GM23338 (cell line): ENCODE measurements at regions not wholly inside any gene's neighbourhood (a gene's known extent, or its start where the extent isn't known, plus 50 kb on each side); places are given as distances from the start of the nearest gene placed in this dataset.

Experiments
- ATAC-seq: fragments of 200-7000 bp; cut with Tn5 transposase; 3 replicates; pipeline ENCODE4 v1.9.1; 2020
- DNase-seq: peaks from one replicate; pipeline ENCODE4 v3.0.0-alpha.2; 2015; ENCODE audit warnings: low spot score
- H2AFZ ChIP-seq: fragments of 200-600 bp; sonication (generic); 2 replicates; pipeline ENCODE4 v1.8.0; 2016; ENCODE audit warnings: antibody characterized with exemption, mild to moderate bottlenecking, moderate library complexity
- H3F3A ChIP-seq: fragments of 200-600 bp; sonication (generic); replicated peaks from 2 replicates; pipeline ENCODE4 v1.8.0; 2017; ENCODE audit warnings: antibody characterized with exemption, mixed run types, low read depth
- H3K27ac ChIP-seq: fragments of 200-600 bp; sonication (generic); 2 replicates; pipeline ENCODE4 v1.6.1; 2016; ENCODE audit warnings: low read depth
- H3K27me3 ChIP-seq: fragments of 200-600 bp; sonication (generic); 2 replicates; pipeline ENCODE4 v1.8.0; 2016; ENCODE audit warnings: mild to moderate bottlenecking, mixed run types, moderate library complexity; ENCODE audit not compliant: insufficient read depth
- H3K36me3 ChIP-seq: fragments of 200-600 bp; sonication (generic); 2 replicates; pipeline ENCODE4 v1.8.0; 2016; ENCODE audit warnings: mild to moderate bottlenecking; ENCODE audit not compliant: insufficient read depth
- H3K4me1 ChIP-seq: fragments of 200-600 bp; sonication (generic); 2 replicates; pipeline ENCODE4 v1.8.0; 2016; ENCODE audit warnings: mild to moderate bottlenecking, moderate library complexity; ENCODE audit not compliant: insufficient read depth
- H3K4me2 ChIP-seq: fragments of 200-600 bp; sonication (generic); 2 replicates; pipeline ENCODE4 v1.7.1; 2017; ENCODE audit warnings: mixed run types
- H3K4me3 ChIP-seq: fragments of 200-600 bp; sonication (generic); 2 replicates; pipeline ENCODE4 v1.6.1; 2016; ENCODE audit warnings: mixed run types
- H3K79me2 ChIP-seq: fragments of 200-600 bp; sonication (generic); replicated peaks from 2 replicates; pipeline ENCODE4 v1.8.0; 2017; ENCODE audit warnings: mild to moderate bottlenecking; ENCODE audit not compliant: insufficient read depth
- H3K9me2 ChIP-seq: fragments of 200-600 bp; sonication (generic); 2 replicates; pipeline ENCODE4 v1.8.0; 2017; ENCODE audit not compliant: insufficient read depth
- H4K20me1 ChIP-seq: fragments of 200-600 bp; sonication (generic); replicated peaks from 2 replicates; pipeline ENCODE4 v1.8.0; 2017; ENCODE audit warnings: mild to moderate bottlenecking; ENCODE audit not compliant: insufficient read depth
- H3K27ac Mint-ChIP-seq: 2 replicates; pipeline ENCODE4 v1.8.0; 2020; ENCODE audit warnings: inconsistent platforms, mild to moderate bottlenecking, moderate library complexity, mixed read lengths
- H3K27me3 Mint-ChIP-seq: 3 replicates; pipeline ENCODE4 v1.8.0; 2022; ENCODE audit warnings: low read depth, mild to moderate bottlenecking, moderate library complexity, mixed read lengths, inconsistent platforms; ENCODE audit not compliant: insufficient read depth, poor library complexity
- H3K36me3 Mint-ChIP-seq: 3 replicates; pipeline ENCODE4 v1.8.0; 2021; ENCODE audit warnings: low read depth, mild to moderate bottlenecking, inconsistent platforms, moderate library complexity, mixed read lengths
- H3K4me1 Mint-ChIP-seq: 3 replicates; pipeline ENCODE4 v1.8.0; 2020; ENCODE audit warnings: mild to moderate bottlenecking, inconsistent platforms, mixed read lengths
- H3K4me3 Mint-ChIP-seq: 3 replicates; pipeline ENCODE4 v1.8.0; 2021; ENCODE audit warnings: moderate library complexity, mild to moderate bottlenecking, inconsistent platforms, mixed read lengths
- H3K9me3 Mint-ChIP-seq: 3 replicates; pipeline ENCODE4 v1.8.0; 2020; ENCODE audit warnings: moderate library complexity, mild to moderate bottlenecking, inconsistent platforms, mixed read lengths
- CREB1 ChIP-seq: fragments of 250-450 bp; sonication (Bioruptor Pico); IDR thresholded peaks from 2 replicates; pipeline ENCODE4 v1.5.0; 2020; ENCODE audit warnings: low read depth, mild to moderate bottlenecking, moderate library complexity
- CTCF ChIP-seq, 2 experiments: fragments of 200-600 bp in 1 of 2; sonication (generic) in 1 of 2; conservative IDR thresholded peaks; 2 replicates each; pipeline versions ENCODE4 v1.5.1 to v1.6.1; 2016 to 2017; ENCODE audit warnings: antibody characterized with exemption in 2 of 2, low read depth in 2 of 2, mild to moderate bottlenecking in 2 of 2, moderate library complexity in 1 of 2
- ETS1 ChIP-seq: IDR thresholded peaks from 2 replicates; pipeline ENCODE4 v1.6.1; 2016; ENCODE audit warnings: antibody characterized with exemption
- EZH2 ChIP-seq: fragments of 200-600 bp; sonication (generic); IDR thresholded peaks from one replicate; pipeline ENCODE4 v1.8.0; 2017; ENCODE audit warnings: antibody characterized with exemption, mild to moderate bottlenecking, low read depth; ENCODE audit not compliant: unreplicated experiment
- EZH2phosphoT487 ChIP-seq: fragments of 200-600 bp; sonication (generic); IDR thresholded peaks from one replicate; pipeline ENCODE4 v1.8.1; 2018; ENCODE audit warnings: antibody characterized with exemption; ENCODE audit not compliant: unreplicated experiment
- JUNB ChIP-seq: IDR thresholded peaks from one replicate; pipeline ENCODE4 v1.6.1; 2016; ENCODE audit warnings: antibody characterized with exemption; ENCODE audit not compliant: unreplicated experiment
- NANOG ChIP-seq: IDR thresholded peaks from 2 replicates; pipeline ENCODE4 v1.6.1; 2016; ENCODE audit warnings: antibody characterized with exemption, borderline replicate concordance
- POLR2AphosphoS5 ChIP-seq: IDR thresholded peaks from 2 replicates; pipeline ENCODE4 v1.6.1; 2016; ENCODE audit warnings: antibody characterized with exemption, low read depth
- REST ChIP-seq: IDR thresholded peaks from one replicate; pipeline ENCODE4 v1.6.1; 2018; ENCODE audit warnings: antibody characterized with exemption; ENCODE audit not compliant: unreplicated experiment
- STAT1 ChIP-seq: IDR thresholded peaks from one replicate; pipeline ENCODE4 v1.6.1; 2016; ENCODE audit warnings: antibody characterized with exemption; ENCODE audit not compliant: unreplicated experiment
- ZNF114 ChIP-seq: fragments of 250-450 bp; sonication (Bioruptor Pico); IDR thresholded peaks from 2 replicates; pipeline ENCODE4 v1.5.0; 2020; ENCODE audit warnings: mild to moderate bottlenecking, moderate library complexity
- ZNF331 ChIP-seq: fragments of 250-450 bp; sonication (Bioruptor Pico); IDR thresholded peaks from 2 replicates; pipeline ENCODE4 v1.5.0; 2020; ENCODE audit warnings: low read depth, mild to moderate bottlenecking, moderate library complexity
- TF ChIP-seq, protein P1 (sequence below): fragments of 250-450 bp; sonication (Bioruptor Pico); IDR thresholded peaks from 2 replicates; pipeline ENCODE4 v1.5.0; 2020; ENCODE audit warnings: mild to moderate bottlenecking, moderate library complexity

DNA sequence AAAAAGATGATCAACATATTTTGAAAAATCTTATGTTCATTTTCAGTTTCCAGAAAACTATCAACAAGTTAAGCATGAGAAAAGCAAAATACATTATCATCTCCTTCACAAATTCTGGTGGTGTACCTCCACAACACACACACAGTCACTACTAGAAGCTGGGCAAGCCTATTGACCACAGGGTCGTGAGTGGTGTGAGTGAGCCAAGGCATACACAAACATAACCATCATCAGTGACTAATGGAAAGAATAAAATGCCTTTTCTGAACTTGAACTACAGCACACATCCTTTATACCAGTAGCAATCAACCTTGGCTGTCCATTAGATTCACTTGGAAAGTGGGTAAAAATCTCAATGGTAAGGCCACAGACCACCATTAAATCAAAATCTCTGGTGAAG is 180.2 kb downstream of the FAM47B start:
- 0 out of 3 replicates have a peak, but pooled peaks cover 2% of the 10 kb centered on the region for H3K9me3 Mint-ChIP-seq
- H3K27me3 ChIP-seq = no peaks in the 10 kb centered on the region
- DNase-seq = no peak

More for the DNA sequence above, 180.2 kb downstream of the FAM47B start:
- no peaks in the 10 kb centered on the region for H3K9me2 ChIP-seq
- H3K4me3 Mint-ChIP-seq = no peak overlapping the region
- no peak for ATAC-seq
- H3K27ac ChIP-seq = no peak overlapping the region
- no peaks in the 10 kb centered on the region for H4K20me1 ChIP-seq
- H3K36me3 ChIP-seq = no peaks in the 10 kb centered on the region
- no peaks in the 10 kb centered on the region for H3F3A ChIP-seq
- H3K4me2 ChIP-seq = no peak overlapping the region
- no peaks in the 10 kb centered on the region for H3K36me3 Mint-ChIP-seq
- peaks cover 3% of the 10 kb centered on the region; the same call in 1 of the 3 replicates for H3K4me1 Mint-ChIP-seq
- H3K79me2 ChIP-seq = no peaks in the 10 kb centered on the region
- H2AFZ ChIP-seq = no peak overlapping the region
- no peak overlapping the region for H3K4me3 ChIP-seq
- no peak overlapping the region for H3K27ac Mint-ChIP-seq
- no peak for TF ChIP-seq EZH2
- TF ChIP-seq EZH2phosphoT487 = no peak
- no peak for TF ChIP-seq CREB1 (CRISPR knock-in tag)
- no peak for TF ChIP-seq NANOG
- TF ChIP-seq, protein P1, sequence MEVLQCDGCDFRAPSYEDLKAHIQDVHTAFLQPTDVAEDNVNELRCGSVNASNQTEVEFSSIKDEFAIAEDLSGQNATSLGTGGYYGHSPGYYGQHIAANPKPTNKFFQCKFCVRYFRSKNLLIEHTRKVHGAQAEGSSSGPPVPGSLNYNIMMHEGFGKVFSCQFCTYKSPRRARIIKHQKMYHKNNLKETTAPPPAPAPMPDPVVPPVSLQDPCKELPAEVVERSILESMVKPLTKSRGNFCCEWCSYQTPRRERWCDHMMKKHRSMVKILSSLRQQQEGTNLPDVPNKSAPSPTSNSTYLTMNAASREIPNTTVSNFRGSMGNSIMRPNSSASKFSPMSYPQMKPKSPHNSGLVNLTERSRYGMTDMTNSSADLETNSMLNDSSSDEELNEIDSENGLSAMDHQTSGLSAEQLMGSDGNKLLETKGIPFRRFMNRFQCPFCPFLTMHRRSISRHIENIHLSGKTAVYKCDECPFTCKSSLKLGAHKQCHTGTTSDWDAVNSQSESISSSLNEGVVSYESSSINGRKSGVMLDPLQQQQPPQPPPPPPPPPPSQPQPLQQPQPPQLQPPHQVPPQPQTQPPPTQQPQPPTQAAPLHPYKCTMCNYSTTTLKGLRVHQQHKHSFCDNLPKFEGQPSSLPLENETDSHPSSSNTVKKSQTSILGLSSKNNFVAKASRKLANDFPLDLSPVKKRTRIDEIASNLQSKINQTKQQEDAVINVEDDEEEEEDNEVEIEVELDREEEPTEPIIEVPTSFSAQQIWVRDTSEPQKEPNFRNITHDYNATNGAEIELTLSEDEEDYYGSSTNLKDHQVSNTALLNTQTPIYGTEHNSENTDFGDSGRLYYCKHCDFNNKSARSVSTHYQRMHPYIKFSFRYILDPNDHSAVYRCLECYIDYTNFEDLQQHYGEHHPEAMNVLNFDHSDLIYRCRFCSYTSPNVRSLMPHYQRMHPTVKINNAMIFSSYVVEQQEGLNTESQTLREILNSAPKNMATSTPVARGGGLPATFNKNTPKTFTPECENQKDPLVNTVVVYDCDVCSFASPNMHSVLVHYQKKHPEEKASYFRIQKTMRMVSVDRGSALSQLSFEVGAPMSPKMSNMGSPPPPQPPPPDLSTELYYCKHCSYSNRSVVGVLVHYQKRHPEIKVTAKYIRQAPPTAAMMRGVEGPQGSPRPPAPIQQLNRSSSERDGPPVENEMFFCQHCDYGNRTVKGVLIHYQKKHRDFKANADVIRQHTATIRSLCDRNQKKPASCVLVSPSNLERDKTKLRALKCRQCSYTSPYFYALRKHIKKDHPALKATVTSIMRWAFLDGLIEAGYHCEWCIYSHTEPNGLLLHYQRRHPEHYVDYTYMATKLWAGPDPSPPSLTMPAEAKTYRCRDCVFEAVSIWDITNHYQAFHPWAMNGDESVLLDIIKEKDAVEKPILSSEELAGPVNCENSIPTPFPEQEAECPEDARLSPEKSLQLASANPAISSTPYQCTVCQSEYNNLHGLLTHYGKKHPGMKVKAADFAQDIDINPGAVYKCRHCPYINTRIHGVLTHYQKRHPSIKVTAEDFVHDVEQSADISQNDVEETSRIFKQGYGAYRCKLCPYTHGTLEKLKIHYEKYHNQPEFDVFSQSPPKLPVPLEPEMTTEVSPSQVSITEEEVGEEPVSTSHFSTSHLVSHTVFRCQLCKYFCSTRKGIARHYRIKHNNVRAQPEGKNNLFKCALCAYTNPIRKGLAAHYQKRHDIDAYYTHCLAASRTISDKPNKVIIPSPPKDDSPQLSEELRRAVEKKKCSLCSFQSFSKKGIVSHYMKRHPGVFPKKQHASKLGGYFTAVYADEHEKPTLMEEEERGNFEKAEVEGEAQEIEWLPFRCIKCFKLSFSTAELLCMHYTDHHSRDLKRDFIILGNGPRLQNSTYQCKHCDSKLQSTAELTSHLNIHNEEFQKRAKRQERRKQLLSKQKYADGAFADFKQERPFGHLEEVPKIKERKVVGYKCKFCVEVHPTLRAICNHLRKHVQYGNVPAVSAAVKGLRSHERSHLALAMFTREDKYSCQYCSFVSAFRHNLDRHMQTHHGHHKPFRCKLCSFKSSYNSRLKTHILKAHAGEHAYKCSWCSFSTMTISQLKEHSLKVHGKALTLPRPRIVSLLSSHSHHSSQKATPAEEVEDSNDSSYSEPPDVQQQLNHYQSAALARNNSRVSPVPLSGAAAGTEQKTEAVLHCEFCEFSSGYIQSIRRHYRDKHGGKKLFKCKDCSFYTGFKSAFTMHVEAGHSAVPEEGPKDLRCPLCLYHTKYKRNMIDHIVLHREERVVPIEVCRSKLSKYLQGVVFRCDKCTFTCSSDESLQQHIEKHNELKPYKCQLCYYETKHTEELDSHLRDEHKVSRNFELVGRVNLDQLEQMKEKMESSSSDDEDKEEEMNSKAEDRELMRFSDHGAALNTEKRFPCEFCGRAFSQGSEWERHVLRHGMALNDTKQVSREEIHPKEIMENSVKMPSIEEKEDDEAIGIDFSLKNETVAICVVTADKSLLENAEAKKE (CRISPR knock-in tag) = no peak
- TF ChIP-seq ETS1 = no peak
- no peak for TF ChIP-seq REST
- TF ChIP-seq POLR2AphosphoS5 = no peak
- no peak for TF ChIP-seq STAT1
- no peak for TF ChIP-seq ZNF331 (CRISPR knock-in tag)
- no peak for TF ChIP-seq JUNB
- TF ChIP-seq ZNF114 (CRISPR knock-in tag) = no peak
- no peak for TF ChIP-seq CTCF (conservative IDR thresholded peaks at IDR 0.05; ENCODE audit: low read depth in 2 of 2)
- H3K4me1 ChIP-seq = no peaks in the 10 kb centered on the region
- H3K27me3 Mint-ChIP-seq = no peaks in the 10 kb centered on the region
